ENCODE measurements at regions not wholly inside any gene's neighbourhood (a gene's known extent, or its start where the extent isn't known, plus 50 kb on each side); places are given as distances from the start of the nearest gene placed in this dataset.

- Histone ChIP-seq H3K9ac (ENCODE audit: low read length in 5 of 5) (no peak overlapping the region), H3K27ac (ENCODE audit: low read depth, low read length) (no peak overlapping the region), H3K9me3 (ENCODE audit: control insufficient read depth in 5 of 5, low read length in 5 of 5) (no peaks in the 10 kb centered on the region), H3K27me3 (ENCODE audit: control insufficient read depth in 5 of 5, insufficient read depth in 4 of 5, low read length in 5 of 5) (peaks cover 0 to 8% (median 4%) of the 10 kb centered on the region in 5 donors), H3K4me1 (ENCODE audit: control insufficient read depth in 5 of 5, insufficient read depth in 5 of 5, low read length in 5 of 5) (no peaks in the 10 kb centered on the region), H3K4me3 (ENCODE audit: low read depth in 1 of 5, low read length in 5 of 5) (no peak overlapping the region), H3K36me3 (ENCODE audit: control insufficient read depth in 5 of 5, insufficient read depth in 5 of 5, low read length in 5 of 5) (no peaks in the 10 kb centered on the region)
Measured at GRCh38 chr12:108055141-108055540, 73.9 kb upstream of the WSCD2 start.

DNA sequence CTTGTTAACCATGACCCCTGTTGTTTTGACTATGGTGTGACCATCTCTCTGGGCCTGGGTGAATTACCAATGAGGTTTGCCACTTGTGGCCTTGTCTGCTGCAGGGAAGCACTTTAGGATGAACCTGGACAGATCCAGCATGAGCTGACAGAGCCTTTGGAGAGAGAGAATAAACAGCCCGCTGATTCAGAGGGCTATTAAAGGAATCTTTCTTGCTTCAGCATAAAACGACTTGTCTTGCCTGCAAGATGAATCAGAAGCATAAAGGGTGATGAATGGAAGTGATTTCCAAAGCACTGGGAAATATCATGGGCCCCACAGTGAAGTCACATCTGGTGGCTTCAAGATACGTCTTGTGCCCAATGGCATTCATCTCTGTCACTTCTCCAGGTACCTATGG, 69.0 kb upstream of the WSCD2 start:
- Histone ChIP-seq H3K27me3 (ENCODE audit: control insufficient read depth in 5 of 5, insufficient read depth in 4 of 5, low read length in 5 of 5) (peaks cover 3 to 9% (median 5%) of the 10 kb centered on the region in 5 donors), H3K27ac (ENCODE audit: low read depth, low read length) (no peak overlapping the region), H3K4me3 (ENCODE audit: low read depth in 1 of 5, low read length in 5 of 5) (no peak overlapping the region), H3K9ac (ENCODE audit: low read length in 5 of 5) (no peak overlapping the region), H3K9me3 (ENCODE audit: control insufficient read depth in 5 of 5, low read length in 5 of 5) (peaks cover 0 to 7% (median 0%) of the 10 kb centered on the region in 5 donors), H3K36me3 (ENCODE audit: control insufficient read depth in 5 of 5, insufficient read depth in 5 of 5, low read length in 5 of 5) (no peaks in the 10 kb centered on the region), H3K4me1 (ENCODE audit: control insufficient read depth in 5 of 5, insufficient read depth in 5 of 5, low read length in 5 of 5) (no peaks in the 10 kb centered on the region)

DNA sequence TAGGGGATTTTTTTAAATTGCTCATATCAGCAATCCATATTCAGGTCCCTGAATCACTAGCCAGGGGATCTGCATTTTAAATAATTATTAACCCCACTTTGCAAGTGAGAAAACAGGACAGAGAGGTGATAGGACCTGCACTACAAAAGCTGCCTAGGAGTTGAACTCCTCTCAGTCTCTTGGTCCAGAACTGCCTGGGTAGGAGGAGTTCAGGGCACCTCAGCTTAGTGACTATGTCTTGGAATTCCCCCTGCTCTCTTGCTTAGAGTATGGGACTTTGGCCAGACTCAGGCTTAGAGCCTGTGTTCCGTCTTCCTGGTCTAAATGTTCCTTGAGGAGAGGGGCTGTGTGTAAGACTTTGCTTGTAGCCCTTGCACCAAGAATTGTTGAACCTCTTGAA, 68.2 kb upstream of the WSCD2 start:
- H3K9me3 ChIP-seq (ENCODE audit: control insufficient read depth in 5 of 5, low read length in 5 of 5): peaks cover 0 to 7% (median 0%) of the 10 kb centered on the region in 5 donors
- H3K27me3 ChIP-seq (ENCODE audit: control insufficient read depth in 5 of 5, insufficient read depth in 4 of 5, low read length in 5 of 5): peaks cover 3 to 9% (median 5%) of the 10 kb centered on the region in 5 donors
- H3K4me3 ChIP-seq (ENCODE audit: low read depth in 1 of 5, low read length in 5 of 5): no peak overlapping the region
- H3K36me3 ChIP-seq (ENCODE audit: control insufficient read depth in 5 of 5, insufficient read depth in 5 of 5, low read length in 5 of 5): no peaks in the 10 kb centered on the region
- no peak overlapping the region for H3K27ac ChIP-seq (ENCODE audit: low read depth, low read length)
- H3K4me1 ChIP-seq (ENCODE audit: control insufficient read depth in 5 of 5, insufficient read depth in 5 of 5, low read length in 5 of 5): no peaks in the 10 kb centered on the region
- no peak overlapping the region for H3K9ac ChIP-seq (ENCODE audit: low read length in 5 of 5)

GRCh38 chr12:108063192-108063591, 65.9 kb upstream of the WSCD2 start:
- H3K4me3 ChIP-seq (ENCODE audit: low read depth in 1 of 5, low read length in 5 of 5): no peak overlapping the region
- no peak overlapping the region for H3K9ac ChIP-seq (ENCODE audit: low read length in 5 of 5)
- H3K27me3 ChIP-seq (ENCODE audit: control insufficient read depth in 5 of 5, insufficient read depth in 4 of 5, low read length in 5 of 5): peaks cover 0 to 6% (median 4%) of the 10 kb centered on the region in 5 donors

GRCh38 chr12:108065069-108065468, 64.0 kb upstream of the WSCD2 start:
- H3K9ac ChIP-seq (ENCODE audit: low read length in 5 of 5): no peak overlapping the region
- no peaks in the 10 kb centered on the region for H3K36me3 ChIP-seq (ENCODE audit: control insufficient read depth in 5 of 5, insufficient read depth in 5 of 5, low read length in 5 of 5)
- no peak overlapping the region for H3K27ac ChIP-seq (ENCODE audit: low read depth, low read length)
- peaks cover 0 to 12% (median 8%) of the 10 kb centered on the region in 5 donors for H3K27me3 ChIP-seq (ENCODE audit: control insufficient read depth in 5 of 5, insufficient read depth in 4 of 5, low read length in 5 of 5)
- peaks cover 0 to 7% (median 0%) of the 10 kb centered on the region in 5 donors for H3K9me3 ChIP-seq (ENCODE audit: control insufficient read depth in 5 of 5, low read length in 5 of 5)
- H3K4me3 ChIP-seq (ENCODE audit: low read depth in 1 of 5, low read length in 5 of 5): no peak overlapping the region
- H3K4me1 ChIP-seq (ENCODE audit: control insufficient read depth in 5 of 5, insufficient read depth in 5 of 5, low read length in 5 of 5): no peaks in the 10 kb centered on the region

More at GRCh38 chr12:108063192-108063591, 65.9 kb upstream of the WSCD2 start:
- no peaks in the 10 kb centered on the region for H3K36me3 ChIP-seq (ENCODE audit: control insufficient read depth in 5 of 5, insufficient read depth in 5 of 5, low read length in 5 of 5)
- peaks cover 0 to 7% (median 0%) of the 10 kb centered on the region in 5 donors for H3K9me3 ChIP-seq (ENCODE audit: control insufficient read depth in 5 of 5, low read length in 5 of 5)
- H3K4me1 ChIP-seq (ENCODE audit: control insufficient read depth in 5 of 5, insufficient read depth in 5 of 5, low read length in 5 of 5): no peaks in the 10 kb centered on the region
- no peak overlapping the region for H3K27ac ChIP-seq (ENCODE audit: low read depth, low read length)

DNA sequence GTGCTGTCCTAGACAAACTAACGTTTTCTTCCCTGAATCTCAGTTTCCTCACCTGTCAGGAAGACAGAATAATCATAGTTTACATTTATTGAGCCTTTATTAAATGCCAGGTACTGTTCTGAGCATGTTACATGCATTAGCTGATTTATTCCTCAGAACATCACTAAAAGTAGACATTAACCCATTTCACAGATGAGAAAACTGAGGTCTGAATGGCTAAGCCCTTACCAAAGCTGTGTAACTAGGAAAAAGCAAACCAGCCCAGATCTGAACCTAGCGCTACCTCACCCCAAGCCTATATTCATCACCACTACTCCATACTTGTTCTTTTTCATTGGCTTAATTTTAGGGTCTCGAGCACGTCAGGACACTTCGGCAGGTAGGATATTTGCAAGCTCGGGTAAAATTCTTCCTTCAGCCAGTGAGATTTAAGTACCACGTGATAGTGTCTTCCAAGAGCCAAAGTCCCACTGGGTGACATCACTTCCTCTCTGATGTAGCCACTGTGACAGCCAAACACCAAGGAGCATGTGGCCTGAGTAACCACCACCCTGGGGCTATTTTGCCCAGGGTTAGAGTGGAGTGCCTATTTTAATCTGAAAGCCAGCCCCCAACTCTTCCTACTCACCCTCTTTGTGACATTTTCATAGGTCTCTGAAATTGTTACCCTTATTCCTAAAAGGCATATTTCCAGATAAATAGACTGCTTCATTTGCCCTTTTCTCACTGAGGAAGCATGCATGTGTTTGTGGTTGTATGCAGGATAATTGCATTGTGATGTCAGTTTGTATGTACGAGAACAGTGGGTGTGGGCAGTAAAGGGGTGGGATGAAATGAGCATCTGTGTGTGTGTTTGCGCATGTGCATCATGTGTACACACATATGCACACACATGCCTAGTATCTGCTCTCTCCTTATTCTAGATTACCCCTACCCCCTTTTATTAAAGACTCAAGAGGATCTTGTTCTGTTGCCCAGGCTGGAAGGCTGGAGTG, 62.2 kb upstream of the WSCD2 start:
- no peaks in the 10 kb centered on the region for H3K4me1 ChIP-seq (ENCODE audit: control insufficient read depth in 5 of 5, insufficient read depth in 5 of 5, low read length in 5 of 5)
- no peak overlapping the region for H3K9ac ChIP-seq (ENCODE audit: low read length in 5 of 5)
- H3K27ac ChIP-seq (ENCODE audit: low read depth, low read length): no peak overlapping the region
- H3K4me3 ChIP-seq (ENCODE audit: low read depth in 1 of 5, low read length in 5 of 5): no peak overlapping the region
- H3K36me3 ChIP-seq (ENCODE audit: control insufficient read depth in 5 of 5, insufficient read depth in 5 of 5, low read length in 5 of 5): no peaks in the 10 kb centered on the region
- peaks cover 0 to 10% (median 6%) of the 10 kb centered on the region in 5 donors for H3K27me3 ChIP-seq (ENCODE audit: control insufficient read depth in 5 of 5, insufficient read depth in 4 of 5, low read length in 5 of 5)
- peaks cover 0 to 5% (median 0%) of the 10 kb centered on the region in 5 donors for H3K9me3 ChIP-seq (ENCODE audit: control insufficient read depth in 5 of 5, low read length in 5 of 5)

DNA sequence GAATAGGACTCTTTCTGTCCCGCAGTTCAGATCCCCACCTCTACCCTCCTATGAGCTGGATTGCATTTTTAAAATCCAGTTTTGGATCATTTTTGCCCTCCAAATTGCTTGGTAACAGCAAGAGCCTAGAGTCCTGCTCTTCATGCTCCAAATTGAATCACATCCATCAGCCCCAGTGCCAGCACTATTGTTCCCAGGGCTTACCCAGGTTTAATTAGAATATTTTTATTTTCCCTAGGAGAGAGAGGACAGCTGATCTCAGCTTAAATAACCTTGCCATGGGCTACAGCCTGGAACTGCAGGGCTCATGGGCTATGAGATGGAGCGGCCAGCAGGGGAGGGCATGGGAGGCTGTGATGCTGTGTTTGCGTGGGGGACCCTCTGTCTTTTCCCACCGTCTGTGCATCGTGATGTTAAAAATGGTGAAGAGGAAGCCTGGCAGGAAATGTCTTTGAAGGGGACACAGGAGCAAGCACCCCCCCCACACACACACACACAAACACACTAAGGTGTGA, 59.4 kb upstream of the WSCD2 start:
- Histone ChIP-seq H3K36me3 (ENCODE audit: control insufficient read depth in 5 of 5, insufficient read depth in 5 of 5, low read length in 5 of 5) (no peaks in the 10 kb centered on the region), H3K4me3 (ENCODE audit: low read depth in 1 of 5, low read length in 5 of 5) (no peak overlapping the region), H3K9me3 (ENCODE audit: control insufficient read depth in 5 of 5, low read length in 5 of 5) (no peaks in the 10 kb centered on the region), H3K27me3 (ENCODE audit: control insufficient read depth in 5 of 5, insufficient read depth in 4 of 5, low read length in 5 of 5) (peaks cover 0 to 9% (median 6%) of the 10 kb centered on the region in 5 donors), H3K9ac (ENCODE audit: low read length in 5 of 5) (no peak overlapping the region), H3K4me1 (ENCODE audit: control insufficient read depth in 5 of 5, insufficient read depth in 5 of 5, low read length in 5 of 5) (no peaks in the 10 kb centered on the region), H3K27ac (ENCODE audit: low read depth, low read length) (no peak overlapping the region)

DNA sequence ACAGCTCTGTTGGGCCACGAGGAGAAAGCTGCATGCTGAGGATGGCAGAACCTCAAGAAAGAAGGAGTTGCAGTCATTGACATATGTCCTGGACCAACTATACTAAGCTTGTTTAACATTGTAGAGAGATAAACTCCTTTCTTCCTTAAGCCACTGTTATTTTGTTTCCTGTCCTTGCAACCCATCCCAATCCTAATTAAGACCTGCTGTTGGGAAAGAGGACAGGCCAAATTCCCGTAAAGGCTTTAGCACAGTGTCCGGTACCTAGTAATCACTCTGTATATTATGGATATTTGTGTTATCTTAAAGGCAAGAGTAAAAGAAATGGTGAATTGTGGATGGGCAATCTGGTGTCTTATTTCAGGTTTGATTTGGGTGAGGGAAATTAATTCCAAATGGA, 53.5 kb upstream of the WSCD2 start:
- Histone ChIP-seq H3K27me3 (ENCODE audit: control insufficient read depth in 5 of 5, insufficient read depth in 4 of 5, low read length in 5 of 5) (peaks cover 0 to 27% (median 3%) of the 10 kb centered on the region in 5 donors), H3K9me3 (ENCODE audit: control insufficient read depth in 5 of 5, low read length in 5 of 5) (no peaks in the 10 kb centered on the region), H3K27ac (ENCODE audit: low read depth, low read length) (no peak overlapping the region), H3K4me3 (ENCODE audit: low read depth in 1 of 5, low read length in 5 of 5) (no peak overlapping the region), H3K36me3 (ENCODE audit: control insufficient read depth in 5 of 5, insufficient read depth in 5 of 5, low read length in 5 of 5) (no peaks in the 10 kb centered on the region), H3K4me1 (ENCODE audit: control insufficient read depth in 5 of 5, insufficient read depth in 5 of 5, low read length in 5 of 5) (no peaks in the 10 kb centered on the region), H3K9ac (ENCODE audit: low read length in 5 of 5) (no peak overlapping the region)

GRCh38 chr12:108076556-108076955, 52.5 kb upstream of the WSCD2 start:
- H3K9ac ChIP-seq (ENCODE audit: low read length in 5 of 5): no peak overlapping the region
- no peaks in the 10 kb centered on the region for H3K4me1 ChIP-seq (ENCODE audit: control insufficient read depth in 5 of 5, insufficient read depth in 5 of 5, low read length in 5 of 5)
- no peaks in the 10 kb centered on the region for H3K36me3 ChIP-seq (ENCODE audit: control insufficient read depth in 5 of 5, insufficient read depth in 5 of 5, low read length in 5 of 5)
- no peak overlapping the region for H3K27ac ChIP-seq (ENCODE audit: low read depth, low read length)
- H3K4me3 ChIP-seq (ENCODE audit: low read depth in 1 of 5, low read length in 5 of 5): no peak overlapping the region
- no peaks in the 10 kb centered on the region for H3K9me3 ChIP-seq (ENCODE audit: control insufficient read depth in 5 of 5, low read length in 5 of 5)
- peaks cover 0 to 27% (median 3%) of the 10 kb centered on the region in 5 donors for H3K27me3 ChIP-seq (ENCODE audit: control insufficient read depth in 5 of 5, insufficient read depth in 4 of 5, low read length in 5 of 5)

- Histone ChIP-seq H3K9ac (ENCODE audit: low read length in 5 of 5) (no peak overlapping the region), H3K4me3 (ENCODE audit: low read depth in 1 of 5, low read length in 5 of 5) (no peak overlapping the region), H3K36me3 (ENCODE audit: control insufficient read depth in 5 of 5, insufficient read depth in 5 of 5, low read length in 5 of 5) (no peaks in the 10 kb centered on the region), H3K4me1 (ENCODE audit: control insufficient read depth in 5 of 5, insufficient read depth in 5 of 5, low read length in 5 of 5) (no peaks in the 10 kb centered on the region), H3K27ac (ENCODE audit: low read depth, low read length) (no peak overlapping the region), H3K9me3 (ENCODE audit: control insufficient read depth in 5 of 5, low read length in 5 of 5) (no peaks in the 10 kb centered on the region), H3K27me3 (ENCODE audit: control insufficient read depth in 5 of 5, insufficient read depth in 4 of 5, low read length in 5 of 5) (peaks cover 0 to 26% (median 3%) of the 10 kb centered on the region in 5 donors)
Measured at GRCh38 chr12:108078428-108078827, 50.7 kb upstream of the WSCD2 start.

All from subcutaneous abdominal adipose tissue (tissue), 5 donors.